ENCODE measurements at regions not wholly inside any gene's neighbourhood (a gene's known extent, or its start where the extent isn't known, plus 50 kb on each side); places are given as distances from the start of the nearest gene placed in this dataset.

- H3K4me3 ChIP-seq (ENCODE audit: low read depth, low read length): no peak overlapping the region
- TF ChIP-seq CTCF (IDR thresholded peaks at IDR 0.05; ENCODE audit: low read depth, low read length, missing control alignments): no peak
- DNase-seq (ENCODE audit: low read depth): no peak
Observed at GRCh38 chr6:114987281-114987680, 644.5 kb upstream of the HS3ST5 start.

GRCh38 chr6:114955363-114955762 is 612.5 kb upstream of the HS3ST5 start:
- H3K4me3 ChIP-seq (ENCODE audit: low read depth, low read length): no peak overlapping the region
- no peak for DNase-seq (ENCODE audit: low read depth)
- no peak for TF ChIP-seq CTCF (IDR thresholded peaks at IDR 0.05; ENCODE audit: low read depth, low read length, missing control alignments)

GRCh38 chr6:114952229-114952628 is 609.4 kb upstream of the HS3ST5 start:
- TF ChIP-seq CTCF (IDR thresholded peaks at IDR 0.05; ENCODE audit: low read depth, low read length, missing control alignments): no peak
- no peak overlapping the region for H3K4me3 ChIP-seq (ENCODE audit: low read depth, low read length)
- no peak for DNase-seq (ENCODE audit: low read depth)

- H3K4me3 ChIP-seq (ENCODE audit: low read depth, low read length): no peak overlapping the region
- no peak for TF ChIP-seq CTCF (IDR thresholded peaks at IDR 0.05; ENCODE audit: low read depth, low read length, missing control alignments)
- DNase-seq (ENCODE audit: low read depth): no peak
Observed at GRCh38 chr6:114945392-114945791, 602.6 kb upstream of the HS3ST5 start.

- H3K4me3 ChIP-seq (ENCODE audit: low read depth, low read length): no peak overlapping the region
- no peak for DNase-seq (ENCODE audit: low read depth)
- no peak for TF ChIP-seq CTCF (IDR thresholded peaks at IDR 0.05; ENCODE audit: low read depth, low read length, missing control alignments)
Observed at GRCh38 chr6:114941078-114941477, 598.3 kb upstream of the HS3ST5 start.

- DNase-seq (ENCODE audit: low read depth): no peak
- TF ChIP-seq CTCF (IDR thresholded peaks at IDR 0.05; ENCODE audit: low read depth, low read length, missing control alignments): no peak
- no peak overlapping the region for H3K4me3 ChIP-seq (ENCODE audit: low read depth, low read length)
Observed at GRCh38 chr6:114940181-114940580, 597.4 kb upstream of the HS3ST5 start.

- H3K4me3 ChIP-seq (ENCODE audit: low read depth, low read length): no peak overlapping the region
- DNase-seq (ENCODE audit: low read depth): no peak
- no peak for TF ChIP-seq CTCF (IDR thresholded peaks at IDR 0.05; ENCODE audit: low read depth, low read length, missing control alignments)
Observed at GRCh38 chr6:114939630-114940029, 596.8 kb upstream of the HS3ST5 start.
